ENCODE measurements at regions not wholly inside any gene's neighbourhood (a gene's known extent, or its start where the extent isn't known, plus 50 kb on each side); places are given as distances from the start of the nearest gene placed in this dataset.
A peak's percentile ranks its signal among the peaks of the same experiment; 100 is the strongest.
"Not testable (repeated sequence)": the region's sequence is repeated elsewhere in the genome, so short reads cannot be mapped to it uniquely, and the experiment has no call there.

DNA sequence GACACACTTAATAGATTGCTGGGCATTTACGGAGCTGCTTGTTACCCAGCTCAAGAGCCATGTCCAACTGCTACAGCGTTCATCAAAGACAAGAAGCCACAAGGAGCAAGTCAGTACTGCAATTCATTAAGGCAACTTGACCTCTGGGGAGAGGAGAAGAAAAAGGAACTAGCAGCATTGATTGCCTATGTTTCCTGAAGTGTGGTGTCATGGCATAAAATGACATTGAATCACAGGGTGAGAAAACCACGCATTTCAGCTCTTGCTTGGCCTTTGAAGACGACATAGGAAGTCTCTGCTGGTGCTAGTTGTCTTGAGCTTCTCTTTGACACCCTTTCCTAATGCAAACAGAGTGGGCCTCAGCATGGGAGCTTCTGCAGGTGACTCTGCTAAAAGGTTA is 139.1 kb downstream of the CDH26 start:
- no peak for DNase-seq

DNA sequence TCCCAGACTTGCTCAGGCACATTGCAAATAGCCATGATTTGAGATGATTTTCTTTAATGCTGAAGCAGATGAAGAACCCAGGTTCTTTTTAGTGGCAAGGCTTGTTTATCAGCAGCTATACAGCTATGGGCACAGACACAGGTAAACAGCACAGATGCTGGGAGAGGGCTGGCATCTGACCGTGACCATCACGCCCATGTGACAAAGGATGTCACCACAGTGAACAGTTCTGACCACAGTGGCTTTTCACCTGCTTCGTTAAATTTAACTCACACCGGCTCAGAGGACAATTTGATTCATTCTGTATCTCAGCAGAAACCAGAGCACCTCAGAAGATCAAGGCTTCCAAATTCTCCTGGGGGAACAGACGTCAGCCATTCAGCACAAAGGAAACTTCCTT is 142.6 kb downstream of the CDH26 start:
- no peak for DNase-seq

DNA sequence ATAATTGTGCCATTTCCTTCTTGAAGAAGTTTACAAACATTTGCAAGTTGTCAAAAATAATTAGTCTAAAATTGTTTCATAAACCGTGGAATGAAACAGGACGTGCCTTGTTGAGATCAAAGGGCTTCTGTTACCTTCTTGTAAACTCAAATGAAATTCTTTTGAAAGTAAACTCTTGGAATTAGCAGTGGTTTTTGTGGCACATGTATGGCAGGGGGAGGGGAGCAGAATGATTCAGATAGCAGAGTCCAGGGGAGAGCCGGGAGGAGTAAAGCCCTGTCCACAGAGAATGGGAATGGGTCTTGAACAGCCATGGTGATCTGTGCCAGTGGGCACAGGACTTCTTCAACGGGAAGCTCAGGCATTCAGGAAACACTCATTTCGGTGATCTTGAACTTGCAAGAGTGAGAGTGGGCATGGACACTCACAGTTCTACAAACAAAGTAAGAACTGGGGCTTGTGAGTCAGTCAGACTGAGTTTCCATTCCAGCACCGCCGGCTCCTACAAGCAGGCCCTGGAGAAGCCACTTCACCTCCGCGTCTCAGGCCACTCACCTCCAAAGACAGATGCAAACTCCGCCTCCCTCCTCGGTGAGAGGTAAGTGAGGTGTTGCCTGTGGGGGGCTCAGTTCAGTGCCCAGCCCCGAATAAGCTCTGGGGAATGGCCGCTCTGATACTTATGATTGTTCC is 143.1 kb downstream of the CDH26 start:
- DNase-seq = no peak

GRCh38 chr20:60101891-60102281 is 143.7 kb downstream of the CDH26 start:
- DNase-seq = no peak

DNA sequence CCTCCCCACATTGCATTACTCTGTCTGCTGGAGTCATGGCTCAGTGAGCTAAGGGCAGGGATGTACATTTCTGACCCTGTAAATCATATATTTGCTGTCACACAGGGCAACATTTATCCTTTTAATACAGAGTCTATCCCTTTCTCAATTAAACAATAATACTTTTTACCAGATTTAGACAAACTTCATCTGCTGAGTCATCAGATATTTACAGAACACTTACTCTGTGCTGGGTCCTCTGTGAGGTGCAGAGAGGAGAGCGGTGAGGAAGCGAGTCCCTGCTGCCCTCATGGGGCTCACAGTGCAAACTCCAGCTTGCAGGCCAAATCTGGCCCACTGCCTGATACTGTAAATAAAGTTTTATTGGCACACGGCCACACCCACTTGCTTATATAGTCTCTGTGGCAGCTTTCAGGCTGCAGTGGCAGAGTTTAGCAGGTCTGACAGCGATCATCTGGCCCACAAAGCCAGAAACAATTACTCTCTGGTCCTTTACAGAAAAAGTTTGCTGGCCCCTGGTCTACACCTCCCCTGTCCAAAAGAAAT is 144.5 kb downstream of the CDH26 start:
- no peak for DNase-seq

- DNase-seq = no peak
These were observed 147.0 kb downstream of the CDH26 start for GRCh38 chr20:60104993-60105803.

DNA sequence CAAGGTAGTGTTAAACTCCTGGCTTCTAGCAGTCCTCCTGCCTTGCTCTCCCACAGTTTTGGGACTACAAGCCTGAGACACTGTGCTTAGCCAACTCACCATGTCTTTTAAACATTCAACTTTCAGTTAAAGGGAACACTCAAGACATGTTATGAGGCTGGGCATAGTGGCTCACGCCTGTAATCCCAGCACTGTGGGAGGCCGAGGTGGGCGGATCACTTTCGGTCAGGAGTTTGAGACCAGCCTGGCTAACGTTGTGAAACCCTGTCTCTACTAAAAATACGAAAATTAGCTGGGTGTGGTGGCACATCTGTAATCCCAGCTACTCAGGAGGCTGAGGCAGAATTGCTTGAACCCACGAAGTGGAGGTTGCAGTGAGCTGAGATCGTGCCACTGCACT is 148.0 kb downstream of the CDH26 start:
- not testable (repeated sequence) for DNase-seq

DNA sequence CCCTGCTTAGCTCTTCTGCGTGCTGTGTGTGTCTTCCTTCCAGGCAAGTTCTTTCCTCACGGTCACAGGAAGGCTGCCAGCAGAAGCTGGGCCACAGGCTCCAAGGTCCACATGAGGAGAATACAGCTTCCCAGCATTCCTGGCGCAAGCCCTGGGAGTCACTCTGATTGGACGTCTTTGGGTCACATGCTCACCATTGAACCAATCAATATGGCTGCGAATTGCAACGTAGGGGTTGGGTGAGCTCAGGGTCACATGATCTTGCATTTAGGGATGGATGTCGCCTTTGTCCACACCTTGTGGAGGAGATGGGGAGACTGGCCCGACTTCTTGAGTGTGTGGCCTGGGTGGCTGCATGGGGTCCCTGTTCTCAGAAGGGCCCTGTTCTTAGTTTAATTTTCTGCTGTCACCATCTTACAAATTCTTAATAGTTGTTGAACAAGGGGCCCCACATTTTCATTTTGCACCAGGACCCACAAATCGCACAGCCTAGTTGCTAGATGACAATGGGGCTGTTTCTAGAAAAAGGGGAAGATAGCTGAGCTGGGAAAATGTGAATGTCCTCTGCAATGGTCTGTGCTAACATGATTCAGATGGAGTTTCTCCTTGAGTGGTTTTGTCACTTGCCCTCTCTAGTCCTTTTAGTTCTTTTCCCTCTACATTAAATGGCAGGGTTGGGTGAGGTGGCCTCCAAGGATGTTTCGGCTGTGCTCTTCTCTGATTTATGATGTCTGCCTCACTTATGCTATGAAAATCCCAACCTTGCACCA is 149.6 kb downstream of the CDH26 start:
- DNase-seq = no peak

GRCh38 chr20:60108397-60108796 is 150.2 kb downstream of the CDH26 start:
- DNase-seq = peak; percentile 84

- no peak for DNase-seq
These were observed 155.0 kb downstream of the CDH26 start for GRCh38 chr20:60113024-60113724.

GRCh38 chr20:60113771-60114170 is 155.5 kb downstream of the CDH26 start:
- no peak for DNase-seq

GRCh38 chr20:60115451-60115850 is 157.2 kb downstream of the CDH26 start:
- DNase-seq = no peak

DNA sequence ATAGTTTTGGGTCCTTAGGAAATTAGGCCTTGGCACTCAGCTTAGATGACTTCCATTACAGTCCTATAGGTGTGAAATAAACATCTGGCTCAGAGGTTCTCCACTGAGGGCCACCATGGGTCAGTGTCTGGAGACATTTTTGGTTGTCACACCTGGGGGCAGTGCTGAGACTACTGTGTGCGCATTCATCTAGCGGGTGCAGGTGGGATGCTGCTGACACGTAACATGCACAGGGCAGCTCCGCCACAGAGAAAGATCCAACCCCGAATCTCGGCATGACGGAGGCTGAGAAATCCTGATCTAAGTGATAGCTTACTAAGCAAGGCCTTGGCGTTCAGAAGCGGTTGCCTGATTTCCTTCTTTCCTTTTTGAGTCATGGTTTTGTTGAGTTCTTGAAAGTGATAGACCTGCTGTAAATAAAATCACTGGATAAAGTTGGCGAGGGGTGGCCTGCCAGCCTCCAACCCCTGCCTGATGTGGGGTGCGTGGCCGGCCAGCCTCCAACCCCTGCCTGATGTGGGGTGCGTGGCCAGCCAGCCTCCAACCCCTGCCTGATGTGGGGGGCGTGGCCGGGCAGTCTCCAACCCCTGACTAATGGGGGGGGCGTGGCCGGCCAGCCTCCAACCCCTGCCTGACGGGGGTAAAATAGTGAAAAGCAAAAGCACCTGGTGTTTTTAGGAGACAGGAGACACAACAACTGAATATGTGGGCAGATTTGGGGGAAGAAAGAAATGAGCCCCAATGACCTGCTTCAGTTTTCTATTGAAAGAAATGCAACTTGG is 158.1 kb downstream of the CDH26 start:
- DNase-seq = no peak

GRCh38 chr20:60117065-60117464 is 158.8 kb downstream of the CDH26 start:
- peak; percentile 80 for DNase-seq

- DNase-seq = no peak
These were observed 163.7 kb downstream of the CDH26 start for GRCh38 chr20:60121903-60122302.

GRCh38 chr20:60122671-60123070 is 164.4 kb downstream of the CDH26 start:
- DNase-seq = no peak

DNA sequence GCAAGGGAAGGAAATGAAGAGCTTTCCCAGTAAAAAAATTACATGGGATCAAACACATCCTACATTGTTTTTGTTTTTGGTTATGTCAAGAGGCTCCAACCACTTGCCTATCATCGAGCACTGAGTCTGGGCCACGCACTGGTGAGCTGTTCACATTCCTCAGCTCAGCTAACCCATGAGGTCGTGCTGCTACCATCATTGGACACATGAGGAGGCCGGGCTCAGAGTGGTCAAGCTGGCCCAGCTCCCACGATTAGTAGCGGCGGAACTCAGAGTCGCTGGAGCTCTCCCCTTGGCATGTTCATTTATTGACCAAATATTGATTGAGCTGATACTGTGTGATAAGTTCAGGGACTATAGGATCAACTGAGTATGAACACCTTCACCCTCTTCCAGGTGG is 164.9 kb downstream of the CDH26 start:
- no peak for DNase-seq

DNA sequence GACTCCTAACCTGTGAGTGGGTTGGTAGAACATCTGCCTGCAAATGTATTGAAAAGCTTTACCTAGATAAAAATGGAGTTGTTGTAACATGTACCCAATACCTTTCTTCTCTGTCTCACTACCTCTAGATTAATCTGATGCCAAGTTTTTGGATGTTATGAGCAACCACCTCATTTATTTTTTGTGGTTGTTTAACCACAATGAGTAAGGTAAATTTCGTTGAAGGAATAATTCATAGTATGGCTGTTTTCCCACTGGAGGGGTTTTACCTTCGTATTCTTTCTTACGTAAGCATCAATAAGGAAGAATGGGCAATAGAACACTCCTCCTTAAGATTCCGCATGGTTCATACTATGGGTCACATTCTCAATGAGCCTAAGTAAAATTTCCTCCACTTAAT is 165.4 kb downstream of the CDH26 start:
- DNase-seq = no peak

DNA sequence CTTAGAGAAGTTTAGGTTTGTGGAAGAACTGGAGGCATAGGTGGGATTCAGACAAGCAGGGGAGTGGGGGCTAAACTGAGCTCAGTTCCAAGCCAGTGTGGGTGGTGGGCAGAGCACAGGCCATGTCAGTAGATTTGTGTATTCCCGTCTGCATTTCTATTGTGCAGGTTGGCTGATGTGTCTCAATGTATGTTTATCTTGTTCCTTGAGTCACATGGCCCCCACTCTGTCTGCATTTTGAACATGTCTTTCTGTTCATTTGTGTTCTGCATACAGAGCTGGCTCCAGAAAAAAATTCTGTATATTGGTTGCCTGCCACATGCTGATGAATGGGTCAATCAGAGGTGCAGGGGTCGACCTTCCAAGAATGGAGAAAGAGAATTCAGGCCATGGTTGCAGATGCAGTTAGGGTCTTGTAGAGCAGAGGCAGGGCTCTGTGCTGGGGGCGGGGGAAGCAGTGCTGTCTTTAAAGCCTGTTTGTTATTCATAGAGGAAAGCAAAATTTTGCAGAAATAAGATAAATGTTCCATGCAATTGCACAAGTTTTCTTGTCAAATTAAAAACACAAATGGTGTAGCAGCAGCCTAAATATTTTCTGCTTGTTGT is 166.7 kb downstream of the CDH26 start:
- no peak for DNase-seq

- no peak for DNase-seq
These were observed 167.3 kb downstream of the CDH26 start for GRCh38 chr20:60125513-60125912.

GRCh38 chr20:60126975-60127374 is 168.8 kb downstream of the CDH26 start:
- DNase-seq = no peak

Measured in fibroblast of skin of abdomen (primary cell).